H9 (cell line): ENCODE measurements at regions not wholly inside any gene's neighbourhood (a gene's known extent, or its start where the extent isn't known, plus 50 kb on each side); places are given as distances from the start of the nearest gene placed in this dataset.

Experiments
- DNase-seq: peaks from one replicate; pipeline ENCODE4 v3.0.0-alpha.2; 2017
- H2AFZ ChIP-seq: one replicate; pipeline ENCODE4 v1.6.1; 2013; ENCODE audit warnings: mild to moderate bottlenecking, low read length, control low read depth, moderate library complexity
- H2AK5ac ChIP-seq: 2 replicates; pipeline ENCODE4 v1.6.1; 2013; ENCODE audit warnings: low read length, control low read depth, mixed read lengths; ENCODE audit not compliant: insufficient read length
- H2BK120ac ChIP-seq: one replicate; pipeline ENCODE4 v1.6.1; 2013; ENCODE audit warnings: low read depth, mild to moderate bottlenecking, low read length, control low read depth, inconsistent platforms; ENCODE audit not compliant: poor library complexity, severe bottlenecking
- H2BK12ac ChIP-seq: 2 replicates; pipeline ENCODE4 v1.6.1; 2013; ENCODE audit warnings: low read length, control low read depth, mixed read lengths, low read depth; ENCODE audit not compliant: insufficient read length
- H2BK15ac ChIP-seq: 2 replicates; pipeline ENCODE4 v1.6.1; 2013; ENCODE audit warnings: low read depth, low read length, control low read depth
- H2BK20ac ChIP-seq: one replicate; pipeline ENCODE4 v1.6.1; 2013; ENCODE audit warnings: low read depth, mild to moderate bottlenecking, low read length, control low read depth, inconsistent platforms; ENCODE audit not compliant: poor library complexity, severe bottlenecking
- H2BK5ac ChIP-seq: 2 replicates; pipeline ENCODE4 v1.6.1; 2013; ENCODE audit warnings: low read length, control low read depth, mixed read lengths; ENCODE audit not compliant: insufficient read length
- H3K14ac ChIP-seq: 2 replicates; pipeline ENCODE4 v1.6.1; 2013; ENCODE audit warnings: low read length, control low read depth; ENCODE audit not compliant: insufficient read depth
- H3K18ac ChIP-seq: 2 replicates; pipeline ENCODE4 v1.6.1; 2013; ENCODE audit warnings: low read depth, mild to moderate bottlenecking, mixed read lengths, low read length, control low read depth; ENCODE audit not compliant: insufficient read length
- H3K23ac ChIP-seq: 2 replicates; pipeline ENCODE4 v1.6.1; 2013; ENCODE audit warnings: low read length, control low read depth, mixed read lengths, low read depth; ENCODE audit not compliant: insufficient read length
- H3K23me2 ChIP-seq: 2 replicates; pipeline ENCODE4 v1.6.1; 2013; ENCODE audit warnings: low read depth, mild to moderate bottlenecking, mixed read lengths, low read length, control low read depth; ENCODE audit not compliant: insufficient read length, poor library complexity, severe bottlenecking
- H3K27ac ChIP-seq: 2 replicates; pipeline ENCODE4 v1.5.1; 2013; ENCODE audit warnings: low read length, control low read depth, mixed read lengths, low read depth; ENCODE audit not compliant: insufficient read length
- H3K27me3 ChIP-seq: 2 replicates; pipeline ENCODE4 v1.6.1; 2013; ENCODE audit warnings: low read length, control low read depth, inconsistent platforms; ENCODE audit not compliant: insufficient read depth
- H3K4ac ChIP-seq: 2 replicates; pipeline ENCODE4 v1.6.1; 2013; ENCODE audit warnings: low read depth, mild to moderate bottlenecking, control low read depth, inconsistent platforms, low read length, moderate library complexity
- H3K4me1 ChIP-seq: 2 replicates; pipeline ENCODE4 v1.6.1; 2013; ENCODE audit warnings: low read length, control low read depth, inconsistent platforms; ENCODE audit not compliant: insufficient read depth
- H3K4me2 ChIP-seq: 2 replicates; pipeline ENCODE4 v1.6.1; 2013; ENCODE audit warnings: low read length, control low read depth, mixed read lengths; ENCODE audit not compliant: insufficient read length, insufficient read depth
- H3K56ac ChIP-seq: 2 replicates; pipeline ENCODE4 v1.6.1; 2013; ENCODE audit warnings: low read depth, mild to moderate bottlenecking, mixed read lengths, low read length, control low read depth; ENCODE audit not compliant: insufficient read length
- H3K79me1 ChIP-seq: 2 replicates; pipeline ENCODE4 v1.6.1; 2013; ENCODE audit warnings: low read depth, mild to moderate bottlenecking, moderate library complexity, low read length, control low read depth, inconsistent platforms; ENCODE audit not compliant: insufficient read depth, poor library complexity, severe bottlenecking
- H3K79me2 ChIP-seq: 2 replicates; pipeline ENCODE4 v1.6.1; 2013; ENCODE audit warnings: low read length, control low read depth, inconsistent platforms; ENCODE audit not compliant: insufficient read depth
- H3K9ac ChIP-seq: 2 replicates; pipeline ENCODE4 v1.6.1; 2013; ENCODE audit warnings: low read length, control low read depth, mixed read lengths; ENCODE audit not compliant: insufficient read length; ENCODE audit errors: extremely low read depth
- H3K9me3 ChIP-seq: one replicate; pipeline ENCODE4 v1.6.1; 2013; ENCODE audit warnings: low read depth, low read length, inconsistent platforms; ENCODE audit not compliant: control insufficient read depth
- H3T11ph ChIP-seq: one replicate; pipeline ENCODE4 v1.6.1; 2013; ENCODE audit warnings: mild to moderate bottlenecking, low read length, control low read depth, inconsistent platforms
- H4K20me1 ChIP-seq: one replicate; pipeline ENCODE4 v1.6.1; 2013; ENCODE audit not compliant: control insufficient read depth, insufficient read length, insufficient read depth
- H4K5ac ChIP-seq: 2 replicates; pipeline ENCODE4 v1.6.1; 2013; ENCODE audit warnings: low read depth, mild to moderate bottlenecking, mixed read lengths, low read length, control low read depth; ENCODE audit not compliant: insufficient read length
- H4K8ac ChIP-seq: replicated peaks from 2 replicates; pipeline ENCODE4 v1.6.1; 2013; ENCODE audit warnings: low read length, control low read depth, mixed read lengths, low read depth; ENCODE audit not compliant: insufficient read length
- H4K91ac ChIP-seq: 2 replicates; pipeline ENCODE4 v1.6.1; 2013; ENCODE audit warnings: low read depth, mild to moderate bottlenecking, moderate library complexity, mixed read lengths, low read length, control low read depth; ENCODE audit not compliant: insufficient read length
- H3K27ac Mint-ChIP-seq, 3 experiments: 2 replicates in 2 of 3; 3 replicates in 1 of 3; pipeline ENCODE4 v1.8.0; 2020 to 2021; ENCODE audit warnings: mixed read lengths in 3 of 3, mild to moderate bottlenecking in 1 of 3, moderate library complexity in 1 of 3
- H3K27me3 Mint-ChIP-seq: 2 replicates; pipeline ENCODE4 v1.8.0; 2021; ENCODE audit warnings: low read depth, mild to moderate bottlenecking, moderate library complexity, mixed read lengths
- H3K36me3 Mint-ChIP-seq, 3 experiments: 2 replicates in 2 of 3; 3 replicates in 1 of 3; pipeline ENCODE4 v1.8.0; 2020 to 2021; ENCODE audit warnings: low read depth in 3 of 3, mixed read lengths in 3 of 3; ENCODE audit not compliant: insufficient read depth in 1 of 3
- H3K4me1 Mint-ChIP-seq, 2 experiments: 2 replicates each; pipeline ENCODE4 v1.8.0; 2020; ENCODE audit warnings: mixed read lengths in 2 of 2
- H3K4me3 Mint-ChIP-seq, 2 experiments: 2 replicates in 1 of 2; 3 replicates in 1 of 2; pipeline ENCODE4 v1.8.0; 2020 to 2021; ENCODE audit warnings: mild to moderate bottlenecking in 2 of 2, mixed read lengths in 2 of 2, moderate library complexity in 1 of 2
- H3K9me3 Mint-ChIP-seq, 2 experiments: 2 replicates in 1 of 2; 3 replicates in 1 of 2; pipeline ENCODE4 v1.8.0; 2020; ENCODE audit warnings: mild to moderate bottlenecking in 2 of 2, mixed read lengths in 2 of 2, moderate library complexity in 1 of 2
- CTCF ChIP-seq: fragments of 200-600 bp; sonication (generic); conservative IDR thresholded peaks from 3 replicates; pipeline ENCODE4 v1.8.0; 2021; ENCODE audit warnings: antibody characterized with exemption, mild to moderate bottlenecking
- WGBS: extraction: QIAGEN DNeasy Blood & Tissue Kit; methylation state at CpG from one replicate; pipeline ENCODE4 v1.1.7; 2013; ENCODE audit warnings: missing lambda C conversion rate, low lambda C conversion rate, mixed read lengths; ENCODE audit not compliant: insufficient read length; ENCODE audit errors: extremely low coverage; 5-methylcytosine and 5-hydroxymethylcytosine counted together

GRCh38 chr5:92559331-92559730, 1021.7 kb downstream of the NR2F1-AS1 start:
- Histone ChIP-seq H3K27me3 (no peaks in the 10 kb centered on the region), H2AK5ac (no peak overlapping the region), H3K23me2 (no peaks in the 10 kb centered on the region), H4K20me1 (no peaks in the 10 kb centered on the region), H4K8ac (no peak overlapping the region), H3K27ac (no peak overlapping the region), H2BK20ac (no peak overlapping the region), H3K4me2 (no peak overlapping the region), H4K91ac (no peak overlapping the region), H2BK15ac (no peak overlapping the region), H2BK120ac (no peak overlapping the region), H3K4ac (no peak overlapping the region), H3K79me1 (no peaks in the 10 kb centered on the region), H3K14ac (no peak overlapping the region), H3K23ac (no peak overlapping the region), H3K9ac (no peak overlapping the region), H2BK12ac (no peak overlapping the region), H4K5ac (no peak overlapping the region), H3K4me1 (no peaks in the 10 kb centered on the region), H2AFZ (no peak overlapping the region), H3K9me3 (no peaks in the 10 kb centered on the region), H3T11ph (no peak overlapping the region), H2BK5ac (no peak overlapping the region), H3K56ac (no peak overlapping the region), H3K79me2 (no peaks in the 10 kb centered on the region), H3K18ac (no peak overlapping the region)
- WGBS = no CpG with 5 or more reads among the region's 4 CpGs
- Mint-ChIP-seq H3K27ac (peak overlapping the region in 1 of 3 experiments; percentile 21; a peak in 1 of 7 replicates), H3K4me1 (peaks cover 13% of the 10 kb centered on the region in 2 experiments), H3K4me3 (no peak overlapping the region), H3K36me3 (no peaks in the 10 kb centered on the region), H3K9me3 (no peaks in the 10 kb centered on the region), H3K27me3 (no peaks in the 10 kb centered on the region)
- TF ChIP-seq CTCF = no peak
- no peak for DNase-seq
